HG02970 (cell line): ENCODE measurements at regions not wholly inside any gene's neighbourhood (a gene's known extent, or its start where the extent isn't known, plus 50 kb on each side); places are given as distances from the start of the nearest gene placed in this dataset.
"Not testable (repeated sequence)": the region's sequence is repeated elsewhere in the genome, so short reads cannot be mapped to it uniquely, and the experiment has no call there.

ENCODE experiments used
- ATAC-seq: cut with Tn5 transposase; IDR thresholded peaks from one replicate; pipeline ENCODE4 v1.9.1; 2021; ENCODE audit warnings: mild to moderate bottlenecking, moderate library complexity, moderate number of reproducible peaks; ENCODE audit not compliant: unreplicated experiment, low FRiP score

- not testable (repeated sequence) for ATAC-seq
Measured at GRCh38 chr3:125781678-125782077, 186.4 kb upstream of the OSBPL11 start.

- not testable (repeated sequence) for ATAC-seq
Measured at GRCh38 chr3:125790312-125790711, 178.7 kb upstream of the ROPN1B start.

- ATAC-seq, result not testable (repeated sequence)
Measured at GRCh38 chr3:125791021-125791420, 178.0 kb upstream of the ROPN1B start.

GRCh38 chr3:125810010-125810409, 159.0 kb upstream of the ROPN1B start:
- not testable (repeated sequence) for ATAC-seq

- ATAC-seq, result not testable (repeated sequence)
Measured at GRCh38 chr3:125822175-125822574, 146.8 kb upstream of the ROPN1B start.

- ATAC-seq, result not testable (repeated sequence)
Measured at GRCh38 chr3:125831005-125831750, 137.8 kb upstream of the ROPN1B start.

- not testable (repeated sequence) for ATAC-seq
Measured at GRCh38 chr3:125835562-125835961, 133.4 kb upstream of the ROPN1B start.

- ATAC-seq, result not testable (repeated sequence)
Measured at GRCh38 chr3:125836011-125836551, 132.9 kb upstream of the ROPN1B start.

GRCh38 chr3:125836786-125837185, 132.2 kb upstream of the ROPN1B start:
- not testable (repeated sequence) for ATAC-seq

GRCh38 chr3:125838857-125839256, 130.1 kb upstream of the ROPN1B start:
- ATAC-seq, result not testable (repeated sequence)

- ATAC-seq, result not testable (repeated sequence)
Measured at GRCh38 chr3:125840465-125840864, 128.5 kb upstream of the ROPN1B start.

GRCh38 chr3:125847966-125848365, 121.0 kb upstream of the ROPN1B start:
- not testable (repeated sequence) for ATAC-seq

- ATAC-seq, result not testable (repeated sequence)
Measured at GRCh38 chr3:125855006-125855405, 114.0 kb upstream of the ROPN1B start.

- ATAC-seq, result not testable (repeated sequence)
Measured at GRCh38 chr3:125860547-125860946, 108.4 kb upstream of the ROPN1B start.

GRCh38 chr3:125862841-125863254, 106.1 kb upstream of the ROPN1B start:
- ATAC-seq, result not testable (repeated sequence)

- not testable (repeated sequence) for ATAC-seq
Measured at GRCh38 chr3:125864532-125864931, 104.4 kb upstream of the ROPN1B start.

- not testable (repeated sequence) for ATAC-seq
Measured at GRCh38 chr3:125886006-125886405, 83.0 kb upstream of the ROPN1B start.

- ATAC-seq, result not testable (repeated sequence)
Measured at GRCh38 chr3:125899181-125899580, 69.8 kb upstream of the ROPN1B start.

GRCh38 chr3:125901473-125901872, 67.5 kb upstream of the ROPN1B start:
- ATAC-seq, result not testable (repeated sequence)

- ATAC-seq, result not testable (repeated sequence)
Measured at GRCh38 chr3:125903780-125904455, 65.1 kb upstream of the ROPN1B start.

GRCh38 chr3:125907279-125907678, 61.7 kb upstream of the ROPN1B start:
- ATAC-seq, result not testable (repeated sequence)
